Activated CD4-positive, alpha-beta T cell treated with anti-CD3 and anti-CD28 coated beads, Interleukin-2, amount 10 ng/mL, durations not matched to agents 24 days and 14 days (primary cell): ENCODE measurements at regions not wholly inside any gene's neighbourhood (a gene's known extent, or its start where the extent isn't known, plus 50 kb on each side); places are given as distances from the start of the nearest gene placed in this dataset.

ENCODE experiments used
- DNase-seq: peaks from one replicate; pipeline ENCODE4 v3.0.0; 2022
- H3K27ac Mint-ChIP-seq: one replicate; pipeline ENCODE4 v1.8.0; 2022; ENCODE audit warnings: mild to moderate bottlenecking, mixed read lengths
- H3K27me3 Mint-ChIP-seq: one replicate; pipeline ENCODE4 v1.8.0; 2022; ENCODE audit warnings: mixed read lengths
- H3K36me3 Mint-ChIP-seq: one replicate; pipeline ENCODE4 v1.8.0; 2022; ENCODE audit warnings: low read depth, mild to moderate bottlenecking, mixed read lengths
- H3K4me1 Mint-ChIP-seq: one replicate; pipeline ENCODE4 v1.8.0; 2021; ENCODE audit warnings: mixed read lengths
- H3K4me3 Mint-ChIP-seq: one replicate; pipeline ENCODE4 v1.8.0; 2022; ENCODE audit warnings: mild to moderate bottlenecking, moderate library complexity, mixed read lengths
- H3K9me3 Mint-ChIP-seq: one replicate; pipeline ENCODE4 v1.8.0; 2021; ENCODE audit warnings: mixed read lengths
- intact Hi-C: fragments of 100-400 bp; cut with micrococcal nuclease; formaldehyde crosslinking; loops from one replicate; pipeline ENCODE4 v1.15.1; 2023

- H3K9me3 Mint-ChIP-seq = no peaks in the 10 kb centered on the region
- intact Hi-C loops = no loop called here
- peaks cover 8% of the 10 kb centered on the region for H3K27me3 Mint-ChIP-seq
- no peaks in the 10 kb centered on the region for H3K4me1 Mint-ChIP-seq
- no peak overlapping the region for H3K27ac Mint-ChIP-seq
- H3K36me3 Mint-ChIP-seq = no peaks in the 10 kb centered on the region
- no peak overlapping the region for H3K4me3 Mint-ChIP-seq
- no peak for DNase-seq
Measured at GRCh38 chr4:121555315-121556107, 141.3 kb downstream of the ANXA5 start.

GRCh38 chr4:121554382-121554781, 142.4 kb downstream of the ANXA5 start:
- Mint-ChIP-seq H3K9me3 (no peaks in the 10 kb centered on the region), H3K27me3 (peaks cover 8% of the 10 kb centered on the region), H3K4me1 (no peaks in the 10 kb centered on the region), H3K27ac (no peak overlapping the region), H3K36me3 (no peaks in the 10 kb centered on the region), H3K4me3 (no peak overlapping the region)
- no peak for DNase-seq
- intact Hi-C loops = no loop called here

GRCh38 chr4:121551881-121552280, 144.9 kb downstream of the ANXA5 start:
- Mint-ChIP-seq H3K36me3 (no peaks in the 10 kb centered on the region), H3K4me3 (no peak overlapping the region), H3K27ac (no peak overlapping the region), H3K27me3 (peaks cover 14% of the 10 kb centered on the region), H3K9me3 (no peaks in the 10 kb centered on the region), H3K4me1 (no peaks in the 10 kb centered on the region)
- no peak for DNase-seq
- intact Hi-C loops = no loop called here

GRCh38 chr4:121551271-121551670, 145.5 kb downstream of the ANXA5 start:
- no peak overlapping the region for H3K27ac Mint-ChIP-seq
- H3K4me1 Mint-ChIP-seq = no peaks in the 10 kb centered on the region
- no peaks in the 10 kb centered on the region for H3K36me3 Mint-ChIP-seq
- H3K27me3 Mint-ChIP-seq = peaks cover 11% of the 10 kb centered on the region
- peaks cover 4% of the 10 kb centered on the region for H3K9me3 Mint-ChIP-seq
- H3K4me3 Mint-ChIP-seq = no peak overlapping the region
- intact Hi-C loops = no loop called here
- DNase-seq = no peak

- intact Hi-C loops = no loop called here
- peaks cover 4% of the 10 kb centered on the region for H3K27me3 Mint-ChIP-seq
- H3K9me3 Mint-ChIP-seq = peaks cover 4% of the 10 kb centered on the region
- no peak overlapping the region for H3K27ac Mint-ChIP-seq
- peaks cover 2% of the 10 kb centered on the region for H3K4me1 Mint-ChIP-seq
- DNase-seq = no peak
- no peaks in the 10 kb centered on the region for H3K36me3 Mint-ChIP-seq
- no peak overlapping the region for H3K4me3 Mint-ChIP-seq
Measured at GRCh38 chr4:121541696-121542095, 155.1 kb downstream of the ANXA5 start.

- Mint-ChIP-seq H3K9me3 (no peaks in the 10 kb centered on the region), H3K36me3 (no peaks in the 10 kb centered on the region), H3K27me3 (peaks cover 16% of the 10 kb centered on the region), H3K4me1 (peaks cover 3% of the 10 kb centered on the region), H3K27ac (no peak overlapping the region), H3K4me3 (no peak overlapping the region)
- no peak for DNase-seq
- intact Hi-C loops = no loop called here
Measured at GRCh38 chr4:121535351-121535750, 154.5 kb upstream of the QRFPR start.

- no peak overlapping the region for H3K27ac Mint-ChIP-seq
- H3K9me3 Mint-ChIP-seq = no peaks in the 10 kb centered on the region
- H3K4me1 Mint-ChIP-seq = peaks cover 3% of the 10 kb centered on the region
- no peak overlapping the region for H3K4me3 Mint-ChIP-seq
- H3K36me3 Mint-ChIP-seq = no peaks in the 10 kb centered on the region
- no peak for DNase-seq
- intact Hi-C loops = no loop called here
- peaks cover 14% of the 10 kb centered on the region for H3K27me3 Mint-ChIP-seq
Measured at GRCh38 chr4:121534187-121534586, 153.4 kb upstream of the QRFPR start.

GRCh38 chr4:121526509-121526908, 145.7 kb upstream of the QRFPR start:
- no peaks in the 10 kb centered on the region for H3K9me3 Mint-ChIP-seq
- intact Hi-C loops = no loop called here

GRCh38 chr4:121519236-121519838, 138.5 kb upstream of the QRFPR start:
- no peak overlapping the region for H3K27ac Mint-ChIP-seq
- H3K4me1 Mint-ChIP-seq = no peaks in the 10 kb centered on the region
- intact Hi-C loops = no loop called here
- H3K27me3 Mint-ChIP-seq = peaks cover 3% of the 10 kb centered on the region
- no peaks in the 10 kb centered on the region for H3K36me3 Mint-ChIP-seq
- H3K9me3 Mint-ChIP-seq = no peaks in the 10 kb centered on the region
- H3K4me3 Mint-ChIP-seq = no peak overlapping the region
- no peak for DNase-seq

More at GRCh38 chr4:121526509-121526908, 145.7 kb upstream of the QRFPR start:
- Mint-ChIP-seq H3K27me3 (peaks cover 4% of the 10 kb centered on the region), H3K27ac (no peak overlapping the region), H3K36me3 (no peaks in the 10 kb centered on the region), H3K4me3 (no peak overlapping the region), H3K4me1 (no peaks in the 10 kb centered on the region)
- no peak for DNase-seq

GRCh38 chr4:121517241-121517640, 136.4 kb upstream of the QRFPR start:
- intact Hi-C loops = no loop called here
- no peak for DNase-seq
- Mint-ChIP-seq H3K27me3 (peaks cover 1% of the 10 kb centered on the region), H3K4me3 (no peak overlapping the region), H3K4me1 (no peaks in the 10 kb centered on the region), H3K9me3 (peaks cover 3% of the 10 kb centered on the region), H3K36me3 (no peaks in the 10 kb centered on the region), H3K27ac (no peak overlapping the region)

- no peaks in the 10 kb centered on the region for H3K36me3 Mint-ChIP-seq
- peaks cover 10% of the 10 kb centered on the region for H3K4me1 Mint-ChIP-seq
- peaks cover 6% of the 10 kb centered on the region for H3K27me3 Mint-ChIP-seq
- peaks cover 3% of the 10 kb centered on the region for H3K9me3 Mint-ChIP-seq
- H3K4me3 Mint-ChIP-seq = no peak overlapping the region
- no peak overlapping the region for H3K27ac Mint-ChIP-seq
- intact Hi-C loops = no loop called here
- DNase-seq = no peak
Measured at GRCh38 chr4:121514443-121514842, 133.6 kb upstream of the QRFPR start.

GRCh38 chr4:121510341-121510874, 129.6 kb upstream of the QRFPR start:
- H3K4me1 Mint-ChIP-seq = peaks cover 10% of the 10 kb centered on the region
- no peak overlapping the region for H3K27ac Mint-ChIP-seq
- no peaks in the 10 kb centered on the region for H3K36me3 Mint-ChIP-seq
- H3K27me3 Mint-ChIP-seq = peaks cover 10% of the 10 kb centered on the region
- intact Hi-C loops = no loop called here
- H3K9me3 Mint-ChIP-seq = peaks cover 3% of the 10 kb centered on the region
- DNase-seq = no peak
- H3K4me3 Mint-ChIP-seq = no peak overlapping the region

- intact Hi-C loops = loop anchor here (2.0 kb wide), 1 partner anchor 242 kb away; no protein-coding TSS in a partner anchor
- DNase-seq = no peak
- no peaks in the 10 kb centered on the region for H3K9me3 Mint-ChIP-seq
- H3K36me3 Mint-ChIP-seq = no peaks in the 10 kb centered on the region
- peaks cover 36% of the 10 kb centered on the region for H3K27me3 Mint-ChIP-seq
- no peak overlapping the region for H3K27ac Mint-ChIP-seq
- H3K4me1 Mint-ChIP-seq = peaks cover 3% of the 10 kb centered on the region
- no peak overlapping the region for H3K4me3 Mint-ChIP-seq
Measured at GRCh38 chr4:121485190-121485804, 104.5 kb upstream of the QRFPR start.

- intact Hi-C loops = loop anchor here (1.0 to 2.0 kb wide), 3 partner anchors 172 to 252 kb away; no protein-coding TSS in a partner anchor
- Mint-ChIP-seq H3K27ac (no peak overlapping the region), H3K27me3 (peaks cover 34% of the 10 kb centered on the region), H3K36me3 (no peaks in the 10 kb centered on the region), H3K9me3 (no peaks in the 10 kb centered on the region), H3K4me1 (peaks cover 3% of the 10 kb centered on the region), H3K4me3 (no peak overlapping the region)
- peak; percentile 73 for DNase-seq
Measured at GRCh38 chr4:121484633-121485032, 103.8 kb upstream of the QRFPR start.
